GM19463 (cell line): ENCODE measurements at regions not wholly inside any gene's neighbourhood (a gene's known extent, or its start where the extent isn't known, plus 50 kb on each side); places are given as distances from the start of the nearest gene placed in this dataset.
A peak's percentile ranks its signal among the peaks of the same experiment; 100 is the strongest.

ENCODE experiments used
- ATAC-seq: cut with Tn5 transposase; IDR thresholded peaks from one replicate; pipeline ENCODE4 v1.9.1; 2021; ENCODE audit warnings: mild to moderate bottlenecking, moderate library complexity; ENCODE audit not compliant: unreplicated experiment

DNA sequence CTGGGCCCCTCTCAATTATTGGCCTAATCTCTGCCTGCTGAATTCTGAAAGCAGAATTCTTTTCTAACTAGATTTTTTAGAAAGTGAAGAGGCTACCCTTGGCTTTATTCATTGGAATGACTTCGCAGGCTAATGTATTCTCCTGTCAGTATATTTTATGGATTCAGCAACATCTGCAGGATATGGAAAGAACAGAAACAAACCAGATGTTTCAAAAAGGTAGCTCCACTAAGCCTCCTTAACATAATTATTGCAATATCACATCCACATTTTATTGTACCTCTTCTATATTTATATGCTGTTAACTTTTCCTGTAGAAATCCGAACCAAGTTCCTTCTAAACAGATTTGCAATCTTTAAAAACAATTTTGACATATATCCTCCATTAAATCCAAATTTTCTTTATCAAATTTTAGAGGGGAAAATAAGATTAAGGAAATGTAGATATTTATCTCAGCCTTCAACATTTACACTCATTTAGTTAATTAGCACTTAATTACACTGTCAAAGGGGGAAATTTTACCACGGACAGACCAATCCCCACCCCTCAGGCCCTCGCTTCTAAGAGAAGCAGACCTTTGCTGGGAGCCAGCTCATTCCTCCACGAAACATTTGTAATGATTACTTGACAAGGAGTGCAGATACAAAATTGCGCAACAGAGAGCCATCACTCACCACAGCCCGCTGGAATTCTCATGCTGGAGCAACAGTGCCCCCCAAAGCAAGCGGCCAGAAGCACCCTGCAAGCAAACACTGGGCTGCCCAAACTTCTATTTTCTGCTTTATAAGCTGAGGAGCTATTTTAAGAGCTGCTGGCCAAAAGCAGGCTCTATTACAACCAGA lies 253.4 kb downstream of the ETAA1 start:
- peak; percentile 50 for ATAC-seq

DNA sequence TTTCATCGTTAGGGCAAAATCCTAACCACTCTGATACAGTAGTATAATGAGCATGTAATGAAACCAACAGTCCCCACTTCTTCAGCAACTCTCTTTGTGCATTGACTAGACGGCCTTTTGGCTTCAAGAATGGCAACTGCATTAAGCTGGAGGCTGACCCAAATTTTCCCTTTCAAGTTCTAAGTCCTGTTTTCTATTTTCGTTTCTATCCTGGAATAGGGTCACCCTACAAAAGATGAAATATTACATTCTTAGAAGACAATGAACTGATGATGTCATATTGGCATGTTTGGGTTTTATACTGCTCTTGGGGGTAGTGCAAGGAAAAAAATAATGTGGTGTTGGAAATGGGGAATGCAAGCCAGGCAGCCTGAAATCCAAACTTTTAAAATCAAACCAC lies 254.4 kb downstream of the ETAA1 start:
- no peak for ATAC-seq

DNA sequence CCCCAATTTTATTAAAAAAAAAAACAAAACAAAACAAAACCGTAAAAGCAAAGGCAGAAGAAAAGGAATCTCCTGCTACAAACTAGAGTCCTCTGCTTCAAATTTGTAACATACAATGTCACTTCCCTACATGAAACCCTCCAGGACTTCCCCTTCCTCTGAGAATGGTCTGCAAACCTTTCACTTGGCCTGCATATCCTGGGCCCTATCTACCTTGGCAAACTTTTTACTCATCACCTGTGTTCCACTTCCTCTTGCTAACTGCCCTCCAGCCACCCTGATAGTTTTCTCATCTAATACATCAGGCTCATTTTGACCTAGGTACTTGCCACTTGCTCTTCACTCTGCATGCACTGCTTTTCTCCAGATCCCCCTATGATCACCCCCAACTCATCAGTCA lies 255.5 kb downstream of the ETAA1 start:
- no peak for ATAC-seq

DNA sequence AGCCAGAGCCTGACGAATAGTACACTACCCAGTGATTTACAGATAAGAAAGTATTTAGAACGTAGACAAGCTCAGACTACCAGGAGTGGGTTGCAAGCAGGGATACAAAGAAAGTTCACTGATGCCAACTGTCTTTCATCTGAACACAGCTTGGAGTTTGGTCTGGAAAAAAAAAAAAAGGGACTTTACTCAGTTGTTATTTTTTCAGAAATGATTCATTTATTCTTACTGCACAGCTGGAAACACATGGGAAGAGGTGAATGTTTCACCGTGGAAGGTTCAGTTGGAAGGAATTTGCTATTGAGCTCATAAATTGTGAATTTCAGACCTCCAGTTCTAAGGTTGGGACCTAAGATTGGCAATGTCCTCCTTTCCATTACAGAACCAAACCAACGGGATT lies 259.7 kb downstream of the ETAA1 start:
- ATAC-seq, result no peak

DNA sequence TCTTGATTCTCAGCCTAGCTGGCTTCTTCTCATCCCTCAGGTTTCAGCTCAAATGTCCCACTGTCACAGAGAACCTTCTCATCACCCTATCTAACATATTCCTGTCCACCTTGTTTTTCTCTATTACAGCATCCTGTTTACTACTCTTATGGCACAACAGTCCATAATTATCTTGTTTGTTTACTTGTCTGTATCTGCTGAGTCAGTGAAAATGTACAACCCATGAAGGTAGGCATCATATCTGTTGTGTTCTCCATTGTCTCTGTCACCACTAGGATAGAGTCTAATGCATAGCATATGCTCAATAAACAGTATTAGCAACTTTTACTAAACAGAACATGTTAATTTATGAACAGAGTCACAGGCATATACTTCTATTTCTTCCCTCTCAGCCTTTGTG lies 261.7 kb downstream of the ETAA1 start:
- no peak for ATAC-seq

DNA sequence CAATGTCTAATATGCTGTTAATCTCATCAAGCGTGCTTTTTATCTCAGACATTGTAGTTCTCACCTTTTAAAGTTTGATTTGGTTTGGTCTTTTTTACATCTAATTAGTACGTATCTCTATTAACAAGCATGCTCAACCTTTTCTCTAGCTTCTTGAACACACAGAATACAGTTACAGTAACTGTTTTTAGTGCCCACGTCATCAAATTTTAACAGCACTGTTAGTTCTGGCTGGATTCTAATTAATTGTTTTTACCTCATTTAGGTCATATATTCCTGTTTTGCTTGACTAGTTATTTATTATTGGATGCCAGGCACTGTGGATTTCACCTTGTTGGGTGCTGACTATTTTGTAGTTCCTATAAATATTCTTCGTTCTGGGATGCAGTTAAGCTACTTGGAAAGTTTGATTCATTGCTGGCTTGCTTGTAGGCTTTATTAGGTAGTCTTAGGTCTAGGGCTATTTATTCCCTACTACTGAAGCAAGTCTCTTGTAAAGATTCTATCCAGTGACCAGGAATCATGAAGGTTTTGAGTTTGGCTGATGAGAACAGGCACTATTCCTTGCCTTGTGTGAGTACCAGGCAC lies 263.0 kb downstream of the ETAA1 start:
- no peak for ATAC-seq

DNA sequence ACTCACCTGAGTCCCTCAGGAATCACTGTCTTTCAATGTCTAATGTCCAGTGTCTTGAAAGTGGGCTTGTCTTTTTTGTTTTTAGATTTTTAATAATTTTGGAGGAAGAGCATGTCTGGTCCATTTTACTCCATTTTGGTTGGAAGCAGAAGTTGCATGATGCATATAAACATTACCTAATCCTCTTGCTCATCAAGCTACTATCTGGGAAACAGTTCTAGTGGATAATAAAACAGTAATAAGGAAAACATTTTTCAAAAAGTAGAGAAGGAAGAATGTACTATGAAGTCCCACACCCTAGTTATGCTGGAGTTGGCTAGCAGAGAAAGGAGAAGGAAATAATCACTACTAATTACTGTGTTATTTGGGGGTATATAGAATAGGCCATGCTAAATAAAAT lies 263.7 kb downstream of the ETAA1 start:
- ATAC-seq, result no peak

DNA sequence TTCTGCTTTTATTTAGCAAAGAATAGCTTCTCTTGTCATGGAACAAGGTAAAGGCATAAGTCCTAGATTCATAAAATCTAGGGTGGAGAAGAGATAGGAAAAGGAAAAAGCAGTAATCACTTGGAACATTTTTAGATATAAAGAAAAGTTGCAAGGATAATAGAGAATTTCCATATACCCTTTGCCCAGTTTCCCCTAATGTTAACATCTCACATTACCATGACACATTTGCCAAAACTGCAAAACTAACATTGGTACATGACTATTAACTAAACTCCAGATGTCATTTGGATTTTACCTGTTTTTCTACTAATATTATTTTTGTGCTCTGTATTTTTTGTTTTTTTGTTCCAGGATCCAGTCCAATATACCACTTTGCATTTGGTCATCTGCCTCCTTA lies 265.1 kb downstream of the ETAA1 start:
- ATAC-seq, result no peak

DNA sequence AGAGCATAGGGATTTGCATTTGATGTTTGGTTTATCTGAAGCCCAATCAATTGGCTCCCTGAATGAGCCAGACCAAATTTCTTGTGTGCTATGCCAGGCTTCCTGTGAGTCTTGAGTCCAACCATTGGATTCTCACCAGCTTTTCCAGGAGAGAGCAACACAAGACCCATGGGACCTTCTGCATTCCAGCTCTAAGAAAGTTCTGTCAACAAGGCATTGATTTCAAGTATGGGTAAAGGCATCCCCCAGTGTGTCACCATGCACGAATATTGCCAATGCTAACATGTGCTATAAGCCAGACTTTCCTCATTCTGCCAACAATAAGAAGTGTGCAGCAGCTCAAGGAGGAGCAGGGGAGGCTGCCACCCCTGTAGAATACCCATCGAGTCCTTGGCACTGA lies 266.6 kb downstream of the ETAA1 start:
- no peak for ATAC-seq

DNA sequence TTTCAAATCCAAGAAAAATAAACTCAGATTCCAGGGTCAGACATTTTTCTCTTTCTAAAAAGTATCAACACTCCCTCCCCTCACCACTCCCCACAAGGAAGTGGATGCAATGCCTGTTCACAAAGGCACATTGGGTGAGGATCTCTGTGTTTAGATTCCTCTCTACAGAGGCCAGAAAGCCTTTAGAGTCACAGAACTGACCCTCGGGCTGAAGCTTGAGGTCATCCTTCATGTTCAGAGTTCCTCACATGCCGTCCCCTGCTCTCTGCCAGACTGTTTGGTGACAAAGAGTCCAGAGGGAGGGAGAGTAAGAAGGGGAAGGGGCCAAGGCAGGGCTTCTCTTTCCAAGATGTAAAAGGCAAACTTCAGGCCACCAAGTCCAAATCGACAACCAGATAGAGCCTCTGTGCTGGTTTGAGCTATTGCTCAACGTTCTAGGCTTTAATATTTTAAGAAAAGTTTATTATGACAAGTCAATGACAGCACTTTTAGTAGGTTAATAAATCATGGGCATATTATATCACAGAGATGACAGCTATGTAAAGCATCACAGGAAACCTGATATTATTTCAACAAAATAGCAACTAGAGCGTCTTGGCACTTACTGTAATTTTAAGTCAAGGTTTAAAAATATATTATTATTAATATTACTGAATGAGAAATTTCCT lies 269.4 kb downstream of the ETAA1 start:
- ATAC-seq, result no peak

DNA sequence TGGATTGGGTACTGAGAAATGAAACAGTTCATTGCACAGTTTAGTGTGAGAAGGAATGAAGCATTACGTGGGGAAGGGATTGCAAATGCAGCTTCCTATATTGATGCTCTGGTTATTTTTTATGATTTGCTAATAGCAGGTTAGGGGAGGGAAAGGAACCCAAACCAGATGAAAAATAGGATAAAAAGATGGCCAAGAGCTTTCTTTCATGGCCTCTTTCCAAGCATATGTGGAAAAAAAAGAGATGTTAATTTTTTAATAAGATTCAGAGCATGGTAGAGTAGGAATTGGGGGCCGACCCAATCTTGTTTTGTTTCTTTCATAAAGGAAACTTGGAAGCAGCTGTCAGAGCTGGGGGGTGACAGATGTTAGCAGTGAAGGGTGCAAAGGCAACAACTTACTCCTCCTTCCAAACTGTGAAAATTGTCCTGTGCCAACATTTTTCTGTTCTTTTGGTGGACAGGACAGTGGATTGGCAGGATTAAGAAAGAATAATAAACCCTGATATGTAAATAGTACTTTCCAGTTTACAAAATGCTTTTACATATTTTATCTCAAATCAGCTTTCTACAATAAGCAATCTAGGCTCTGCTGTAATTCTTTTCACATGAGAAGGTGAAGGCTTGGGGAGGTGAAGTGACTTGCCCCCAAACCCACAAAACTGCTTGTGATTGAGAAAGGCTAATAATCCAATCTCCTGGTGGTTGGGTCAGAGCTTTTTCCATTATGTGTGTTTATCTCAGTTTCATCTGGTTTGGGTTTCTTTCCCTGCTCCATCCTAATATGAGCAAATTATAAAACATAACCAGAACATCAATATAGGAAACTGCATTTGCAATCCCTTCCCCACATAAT lies 270.1 kb downstream of the ETAA1 start:
- ATAC-seq, result no peak

DNA sequence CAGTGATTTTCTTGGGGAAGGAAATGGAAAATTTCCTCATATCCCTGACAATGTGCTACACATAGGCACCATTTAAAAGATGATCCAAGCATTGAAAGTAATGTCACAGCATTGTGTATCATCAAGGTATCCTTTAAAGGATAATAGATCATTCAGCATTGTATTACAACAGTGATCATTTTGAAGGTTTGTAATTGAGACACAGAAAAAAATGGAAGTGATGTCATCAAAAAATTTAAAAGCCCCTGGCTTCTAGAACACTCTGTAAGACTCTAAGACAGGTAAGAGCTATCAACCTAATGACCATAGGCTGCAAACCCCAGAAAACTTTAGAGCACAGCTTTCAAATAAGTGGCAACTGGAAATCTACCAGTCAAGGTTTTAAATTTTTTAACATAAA lies 271.4 kb downstream of the ETAA1 start:
- no peak for ATAC-seq

DNA sequence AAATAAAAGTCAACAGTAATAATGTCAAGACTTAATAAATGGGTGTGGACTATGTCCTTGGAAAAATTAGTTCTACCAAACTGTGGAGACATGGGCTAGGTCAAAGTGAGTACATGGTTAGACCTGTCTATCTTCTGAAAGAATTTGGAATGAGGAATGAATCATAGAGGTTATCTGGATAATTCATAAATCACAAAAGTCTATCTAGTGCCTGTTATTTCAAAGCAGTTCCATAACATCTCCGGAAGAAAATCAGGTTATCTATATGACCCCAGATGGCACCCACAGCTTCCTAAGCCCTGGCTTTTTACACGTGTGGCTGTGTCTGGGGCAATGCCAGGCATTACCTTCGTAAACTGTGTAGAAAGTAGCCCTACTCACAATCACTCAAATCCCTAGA lies 272.0 kb downstream of the ETAA1 start:
- no peak for ATAC-seq

DNA sequence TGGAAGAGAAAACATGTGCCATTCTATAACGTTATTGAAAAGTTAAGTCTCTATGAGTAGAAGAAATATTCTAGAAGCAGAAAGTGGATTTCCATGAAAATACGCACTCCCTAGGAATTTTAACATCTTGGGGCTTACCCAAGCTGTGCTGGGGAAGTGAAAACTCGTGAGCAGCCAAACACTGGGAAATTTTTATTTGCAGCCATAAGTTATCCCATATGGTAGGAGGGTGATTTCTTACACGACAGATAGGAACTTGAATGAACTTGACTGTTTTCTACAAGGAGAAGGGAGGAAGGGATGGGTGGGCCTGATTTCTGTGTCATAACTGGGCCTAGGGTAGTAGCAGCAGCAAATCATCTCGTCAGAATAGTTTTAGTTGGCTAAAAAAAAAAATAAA lies 272.6 kb downstream of the ETAA1 start:
- no peak for ATAC-seq

DNA sequence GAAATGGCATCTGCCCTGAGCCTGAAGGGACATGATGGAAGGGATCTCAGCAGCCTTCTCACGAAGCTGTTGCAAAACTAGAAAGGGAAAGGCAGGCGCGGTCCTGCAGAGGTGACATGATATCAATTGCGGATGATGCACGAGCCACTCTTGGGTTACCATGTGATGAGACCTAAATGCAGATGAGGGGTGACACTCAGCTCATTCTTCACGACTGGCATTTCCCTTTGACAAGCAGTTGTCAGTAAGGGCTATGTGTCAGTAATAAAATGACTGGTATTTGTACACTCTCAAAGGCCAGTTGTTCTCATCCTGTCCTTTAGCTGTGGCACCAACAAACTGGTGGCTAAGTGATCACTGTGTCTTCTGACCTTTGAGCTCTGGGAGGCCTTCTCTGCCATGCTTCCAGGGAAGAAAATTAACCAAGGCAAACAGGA lies 273.6 kb downstream of the ETAA1 start:
- no peak for ATAC-seq

DNA sequence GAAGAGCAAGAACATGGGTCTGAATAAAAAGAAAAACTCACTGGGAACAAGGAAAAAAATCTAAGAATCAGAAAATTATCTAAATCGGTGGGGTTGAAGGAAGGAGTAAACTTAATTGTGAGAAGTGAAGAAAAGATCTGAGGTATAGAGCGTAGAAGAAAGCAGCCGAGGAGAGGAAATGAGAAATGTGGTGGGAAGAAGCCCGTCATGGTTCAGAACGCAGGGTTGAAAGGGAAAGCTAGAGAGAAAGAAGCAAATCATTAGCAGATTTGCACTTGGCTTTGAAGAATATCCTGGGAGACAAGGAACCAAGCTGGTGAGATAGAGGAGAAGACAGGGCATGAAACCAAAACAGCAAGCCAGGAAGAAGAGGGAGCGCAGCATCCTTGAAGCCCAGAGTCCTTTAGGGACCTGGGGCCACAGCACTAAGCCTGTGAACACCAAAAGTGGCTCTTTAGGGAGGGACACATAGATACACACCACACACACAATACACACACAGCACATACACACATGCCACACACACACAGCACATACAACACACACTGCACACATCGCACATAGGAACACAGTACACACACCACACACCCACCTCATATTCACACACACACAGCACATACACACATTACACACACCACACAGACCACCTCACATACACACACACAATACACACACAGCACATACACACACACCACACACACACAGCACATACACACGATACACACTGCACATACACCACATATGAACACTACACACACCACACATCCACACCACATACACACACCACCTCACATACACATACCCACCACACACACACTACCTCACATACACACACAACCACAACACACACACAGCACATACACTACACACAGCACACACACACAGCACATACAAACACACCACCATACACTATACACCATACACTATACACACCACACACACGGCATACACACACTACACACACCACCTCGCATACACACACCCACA lies 274.6 kb downstream of the ETAA1 start:
- ATAC-seq, result peak; percentile 61

DNA sequence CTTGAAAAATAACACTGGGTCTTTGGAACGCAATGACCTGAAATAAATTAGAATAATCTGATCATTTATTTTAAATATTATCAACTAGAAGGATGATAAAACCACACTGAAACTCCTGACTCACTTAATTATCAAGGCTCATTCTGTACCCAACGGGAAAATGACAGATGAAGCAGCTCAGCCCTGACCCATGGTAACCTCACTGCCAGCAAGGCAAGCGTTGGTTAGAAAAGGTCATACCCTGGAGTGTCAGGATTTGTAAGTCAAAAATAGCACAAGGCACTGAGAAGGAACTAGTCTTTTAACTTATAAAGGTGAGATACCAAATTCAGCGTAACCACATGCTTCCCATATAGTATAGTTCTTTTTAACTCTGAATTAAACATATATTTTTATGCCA lies 277.5 kb downstream of the ETAA1 start:
- ATAC-seq, result no peak

DNA sequence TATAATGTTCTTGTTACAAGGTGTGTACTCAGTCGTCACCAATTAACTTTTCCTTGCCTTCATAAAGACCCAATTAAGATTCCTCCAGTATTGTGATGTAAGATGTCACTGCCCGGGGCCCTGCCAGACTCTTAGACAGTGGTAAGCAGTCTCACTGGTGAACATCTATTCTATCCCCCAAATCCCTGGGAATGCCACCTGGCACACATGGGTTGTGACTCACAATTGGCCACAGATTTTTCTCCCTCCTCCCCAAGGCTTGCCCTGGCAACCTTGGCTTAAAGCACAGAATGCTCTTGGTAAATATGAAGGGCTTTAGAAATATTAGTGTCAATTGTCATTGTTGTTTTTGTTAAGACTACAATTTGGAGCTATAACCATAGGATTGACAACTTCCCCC lies 287.9 kb downstream of the ETAA1 start:
- no peak for ATAC-seq

DNA sequence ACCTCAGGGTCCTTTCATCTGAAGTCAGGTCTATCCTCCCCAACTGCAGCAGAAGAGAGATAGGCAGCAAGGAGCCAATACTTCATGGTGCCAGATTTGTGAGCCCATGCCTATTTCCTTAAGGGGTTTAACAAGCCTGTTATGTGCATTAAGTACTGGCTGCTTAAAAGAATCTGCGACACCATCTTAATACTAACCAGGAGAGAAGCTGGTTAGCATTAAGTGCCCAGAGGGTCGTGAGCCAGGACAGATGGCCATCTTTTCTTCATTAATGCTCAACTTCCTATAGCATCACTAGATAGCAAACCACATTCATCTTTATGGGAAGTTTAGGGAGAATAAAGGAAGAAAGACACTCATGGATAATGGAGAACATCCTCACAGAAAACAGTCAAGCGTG lies 289.1 kb downstream of the ETAA1 start:
- ATAC-seq, result no peak

DNA sequence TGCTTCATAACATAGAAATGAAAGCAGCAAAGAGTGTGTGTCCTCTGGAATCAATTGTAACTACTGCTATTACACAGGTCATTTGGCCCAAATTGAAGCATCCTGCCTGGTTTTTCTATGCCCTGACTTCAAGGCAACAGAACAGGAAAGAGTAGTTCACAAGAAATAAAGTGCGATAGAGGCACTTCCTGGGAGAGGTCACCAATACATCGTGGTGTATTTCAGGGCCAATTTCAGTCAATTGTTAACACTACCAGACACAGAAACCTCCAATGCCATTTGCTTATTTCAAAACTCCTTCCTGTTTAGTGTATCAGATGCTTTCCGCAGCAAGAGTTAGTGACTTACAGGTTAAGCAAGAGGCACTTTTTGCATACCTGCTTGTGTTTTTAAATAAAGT lies 292.1 kb downstream of the ETAA1 start:
- no peak for ATAC-seq
